ENCODE measurements at regions not wholly inside any gene's neighbourhood (a gene's known extent, or its start where the extent isn't known, plus 50 kb on each side); places are given as distances from the start of the nearest gene placed in this dataset.

DNA sequence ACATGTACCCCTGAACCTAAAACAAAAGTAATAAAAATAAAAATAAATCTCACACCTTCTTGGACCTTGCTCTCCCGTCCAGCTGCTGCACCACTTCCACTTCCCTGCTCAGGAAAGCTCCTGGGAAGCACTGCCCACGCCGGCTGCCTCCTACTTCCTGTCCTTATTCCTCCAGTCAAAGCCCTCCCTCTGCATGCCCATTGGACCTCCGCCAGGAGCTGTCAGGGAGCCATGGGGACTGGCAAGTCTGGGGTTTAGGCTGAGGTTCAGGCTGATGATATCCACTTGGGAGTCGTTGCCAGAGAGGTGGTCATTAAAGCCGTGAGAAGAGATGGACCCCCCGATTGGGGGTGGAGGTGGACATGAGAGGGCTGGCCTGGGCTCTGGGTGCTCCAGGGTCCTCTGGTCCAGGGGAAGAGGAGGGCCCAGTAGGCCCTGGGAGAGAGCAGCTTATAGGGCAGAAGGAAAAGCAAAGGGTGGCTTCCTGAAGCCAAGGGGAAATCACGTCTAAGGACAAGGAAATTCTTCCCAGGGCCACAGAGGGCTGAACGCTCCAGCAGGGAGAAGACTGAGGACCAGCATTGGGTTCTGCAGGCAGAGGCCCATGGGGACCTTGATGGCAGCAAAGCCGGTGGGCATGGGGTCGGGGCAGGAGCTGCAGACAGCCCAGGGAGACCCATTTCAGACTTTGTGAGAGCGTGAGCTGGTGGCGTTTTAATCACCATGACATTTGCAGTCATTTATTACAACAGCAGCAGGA is 78.7 kb downstream of the FZD10 start:
- Histone ChIP-seq H3K9ac (ENCODE audit: low read depth, low read length) (no peak overlapping the region), H3K9me3 (ENCODE audit: control insufficient read depth, insufficient read depth, low read length) (no peaks in the 10 kb centered on the region), H3K4me3 (ENCODE audit: low read depth, low read length) (no peak overlapping the region), H3K27me3 (ENCODE audit: control insufficient read depth, insufficient read depth, low read length) (peaks cover 6% of the 10 kb centered on the region), H3K4me1 (ENCODE audit: control insufficient read depth, insufficient read depth, low read length) (no peaks in the 10 kb centered on the region), H3K36me3 (ENCODE audit: control insufficient read depth, insufficient read depth, low read length) (no peaks in the 10 kb centered on the region)

GRCh38 chr12:130242506-130242905 is 80.2 kb downstream of the FZD10 start:
- Histone ChIP-seq H3K27me3 (ENCODE audit: control insufficient read depth, insufficient read depth, low read length) (peaks cover 3% of the 10 kb centered on the region), H3K36me3 (ENCODE audit: control insufficient read depth, insufficient read depth, low read length) (no peaks in the 10 kb centered on the region), H3K4me1 (ENCODE audit: control insufficient read depth, insufficient read depth, low read length) (no peaks in the 10 kb centered on the region), H3K9me3 (ENCODE audit: control insufficient read depth, insufficient read depth, low read length) (no peaks in the 10 kb centered on the region), H3K4me3 (ENCODE audit: low read depth, low read length) (no peak overlapping the region), H3K9ac (ENCODE audit: low read depth, low read length) (no peak overlapping the region)

DNA sequence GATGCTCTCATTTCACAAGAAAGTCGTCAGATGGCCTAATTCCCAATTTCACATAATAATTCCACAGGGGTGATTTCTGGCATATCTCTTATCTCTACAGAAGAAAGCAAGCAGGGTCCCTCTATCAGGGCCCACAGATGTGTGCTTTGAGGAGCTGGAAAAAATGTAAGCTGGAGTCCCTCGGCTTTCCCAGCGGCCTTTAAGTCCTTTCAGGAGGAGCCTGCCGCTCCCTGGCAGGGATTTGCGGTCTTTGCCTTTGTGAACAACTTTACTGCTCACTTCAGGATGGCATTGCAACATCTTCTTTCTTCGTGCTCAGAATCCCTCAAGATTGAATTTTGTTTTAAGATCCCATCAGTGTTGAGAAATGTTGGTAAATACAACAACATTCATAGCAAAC is 83.0 kb downstream of the FZD10 start:
- no peak overlapping the region for H3K4me3 ChIP-seq (ENCODE audit: low read depth, low read length)
- no peaks in the 10 kb centered on the region for H3K36me3 ChIP-seq (ENCODE audit: control insufficient read depth, insufficient read depth, low read length)
- no peaks in the 10 kb centered on the region for H3K27me3 ChIP-seq (ENCODE audit: control insufficient read depth, insufficient read depth, low read length)
- no peak overlapping the region for H3K9ac ChIP-seq (ENCODE audit: low read depth, low read length)
- no peaks in the 10 kb centered on the region for H3K4me1 ChIP-seq (ENCODE audit: control insufficient read depth, insufficient read depth, low read length)
- no peaks in the 10 kb centered on the region for H3K9me3 ChIP-seq (ENCODE audit: control insufficient read depth, insufficient read depth, low read length)

- no peaks in the 10 kb centered on the region for H3K36me3 ChIP-seq (ENCODE audit: control insufficient read depth, insufficient read depth, low read length)
- no peak overlapping the region for H3K9ac ChIP-seq (ENCODE audit: low read depth, low read length)
- no peaks in the 10 kb centered on the region for H3K9me3 ChIP-seq (ENCODE audit: control insufficient read depth, insufficient read depth, low read length)
- no peaks in the 10 kb centered on the region for H3K4me1 ChIP-seq (ENCODE audit: control insufficient read depth, insufficient read depth, low read length)
- H3K4me3 ChIP-seq (ENCODE audit: low read depth, low read length): no peak overlapping the region
- H3K27me3 ChIP-seq (ENCODE audit: control insufficient read depth, insufficient read depth, low read length): no peaks in the 10 kb centered on the region
Measured at GRCh38 chr12:130246560-130246959, 84.3 kb downstream of the FZD10 start.

DNA sequence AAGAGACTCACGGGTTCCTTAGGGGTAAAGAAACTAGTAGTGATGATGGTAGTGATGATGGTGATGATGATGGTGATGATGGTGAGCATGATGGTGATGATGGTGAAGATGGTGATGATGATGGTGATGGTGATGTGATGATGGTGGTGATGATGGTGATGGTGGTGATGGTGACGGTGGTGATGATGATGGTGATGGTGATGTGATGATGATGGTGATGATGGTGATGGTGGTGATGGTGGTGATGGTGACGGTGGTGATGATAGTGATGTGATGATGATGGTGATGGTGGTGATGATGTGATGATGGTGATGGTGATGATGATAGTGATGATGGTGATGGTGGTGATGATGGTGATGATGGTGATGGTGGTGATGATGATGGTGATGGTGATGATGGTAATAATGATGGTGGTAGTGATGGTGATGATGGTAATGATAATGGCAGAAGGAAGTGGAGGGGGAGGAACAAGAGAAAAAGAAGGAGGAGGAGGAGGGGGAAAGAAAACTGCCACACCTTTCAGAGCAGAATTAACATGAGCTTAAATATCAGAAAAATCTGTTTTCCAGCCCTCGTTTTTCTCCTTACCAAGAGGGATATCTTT is 85.5 kb downstream of the FZD10 start:
- Histone ChIP-seq H3K9ac (ENCODE audit: low read depth, low read length) (no peak overlapping the region), H3K9me3 (ENCODE audit: control insufficient read depth, insufficient read depth, low read length) (no peaks in the 10 kb centered on the region), H3K4me3 (ENCODE audit: low read depth, low read length) (no peak overlapping the region), H3K36me3 (ENCODE audit: control insufficient read depth, insufficient read depth, low read length) (no peaks in the 10 kb centered on the region), H3K27me3 (ENCODE audit: control insufficient read depth, insufficient read depth, low read length) (no peaks in the 10 kb centered on the region), H3K4me1 (ENCODE audit: control insufficient read depth, insufficient read depth, low read length) (no peaks in the 10 kb centered on the region)

DNA sequence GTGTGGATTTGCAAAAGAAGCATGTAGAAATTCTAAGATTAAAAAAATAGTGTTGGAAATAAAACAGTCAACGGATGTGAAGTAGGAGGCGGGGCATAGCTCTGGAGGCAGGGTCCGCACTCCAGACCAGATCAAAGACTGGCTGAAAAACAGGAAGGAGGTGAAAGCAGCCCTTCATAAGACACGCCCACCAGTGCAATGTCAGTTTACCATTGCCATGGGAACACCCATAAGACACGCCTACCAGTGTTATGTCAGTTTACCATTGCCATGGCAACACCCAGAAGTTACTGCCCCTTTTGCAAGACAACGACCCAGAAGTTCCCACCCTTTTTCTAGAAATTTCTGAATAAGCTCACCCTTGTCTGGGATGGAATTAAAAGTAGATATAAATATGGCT is 87.1 kb downstream of the FZD10 start:
- no peak overlapping the region for H3K9ac ChIP-seq (ENCODE audit: low read depth, low read length)

GRCh38 chr12:130251236-130251780 is 86.4 kb upstream of the PIWIL1 start:
- no peaks in the 10 kb centered on the region for H3K9me3 ChIP-seq (ENCODE audit: control insufficient read depth, insufficient read depth, low read length)
- no peak overlapping the region for H3K9ac ChIP-seq (ENCODE audit: low read depth, low read length)
- no peaks in the 10 kb centered on the region for H3K27me3 ChIP-seq (ENCODE audit: control insufficient read depth, insufficient read depth, low read length)
- no peaks in the 10 kb centered on the region for H3K4me1 ChIP-seq (ENCODE audit: control insufficient read depth, insufficient read depth, low read length)
- no peak overlapping the region for H3K4me3 ChIP-seq (ENCODE audit: low read depth, low read length)
- H3K36me3 ChIP-seq (ENCODE audit: control insufficient read depth, insufficient read depth, low read length): no peaks in the 10 kb centered on the region

More for the DNA sequence above, 87.1 kb downstream of the FZD10 start:
- H3K27me3 ChIP-seq (ENCODE audit: control insufficient read depth, insufficient read depth, low read length): no peaks in the 10 kb centered on the region
- no peaks in the 10 kb centered on the region for H3K9me3 ChIP-seq (ENCODE audit: control insufficient read depth, insufficient read depth, low read length)
- H3K36me3 ChIP-seq (ENCODE audit: control insufficient read depth, insufficient read depth, low read length): no peaks in the 10 kb centered on the region
- no peaks in the 10 kb centered on the region for H3K4me1 ChIP-seq (ENCODE audit: control insufficient read depth, insufficient read depth, low read length)
- H3K4me3 ChIP-seq (ENCODE audit: low read depth, low read length): no peak overlapping the region

GRCh38 chr12:130253866-130254265 is 83.8 kb upstream of the PIWIL1 start:
- Histone ChIP-seq H3K4me3 (ENCODE audit: low read depth, low read length) (no peak overlapping the region), H3K9me3 (ENCODE audit: control insufficient read depth, insufficient read depth, low read length) (no peaks in the 10 kb centered on the region), H3K4me1 (ENCODE audit: control insufficient read depth, insufficient read depth, low read length) (no peaks in the 10 kb centered on the region), H3K9ac (ENCODE audit: low read depth, low read length) (no peak overlapping the region), H3K36me3 (ENCODE audit: control insufficient read depth, insufficient read depth, low read length) (no peaks in the 10 kb centered on the region), H3K27me3 (ENCODE audit: control insufficient read depth, insufficient read depth, low read length) (no peaks in the 10 kb centered on the region)

DNA sequence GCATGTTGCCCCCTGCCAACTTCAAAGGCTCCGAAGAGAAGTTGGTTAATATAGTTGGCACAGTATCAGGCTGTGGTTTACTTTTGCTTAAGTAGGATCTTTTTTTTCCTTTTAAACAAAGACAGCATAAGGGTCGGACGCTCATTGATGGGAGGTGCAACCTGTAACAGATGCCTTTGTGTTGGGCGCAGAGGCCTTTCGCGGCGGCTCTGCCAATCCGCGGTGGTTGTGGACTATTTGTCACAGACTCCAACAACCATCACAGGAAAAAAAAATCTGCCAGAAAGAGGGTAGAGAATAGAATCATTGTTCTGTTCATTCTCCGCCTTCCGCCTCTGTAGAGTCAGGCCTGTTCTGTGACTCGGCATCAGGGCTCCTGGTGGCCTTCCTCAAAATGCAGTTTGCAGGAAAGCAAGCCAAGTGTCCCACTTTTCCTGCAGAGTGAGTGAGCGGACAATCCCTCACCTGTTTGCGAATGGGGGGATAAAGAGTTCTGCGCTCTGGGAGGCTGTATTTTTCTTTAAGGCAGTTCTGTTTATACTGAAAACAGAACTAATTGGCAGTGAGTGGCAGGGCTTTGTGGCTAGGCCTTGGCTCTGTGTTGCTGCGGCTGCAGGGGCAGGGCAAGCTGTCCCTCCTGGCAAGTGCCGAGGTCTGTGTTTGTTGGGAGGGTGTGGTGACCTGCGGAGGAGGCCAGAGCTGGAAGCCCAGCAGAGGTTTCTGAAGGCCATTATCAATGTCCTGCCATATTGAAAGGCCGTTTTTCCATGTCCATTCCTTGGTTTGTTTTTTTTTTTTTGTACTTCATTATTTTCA is 83.0 kb upstream of the PIWIL1 start:
- no peak overlapping the region for H3K4me3 ChIP-seq (ENCODE audit: low read depth, low read length)
- H3K4me1 ChIP-seq (ENCODE audit: control insufficient read depth, insufficient read depth, low read length): no peaks in the 10 kb centered on the region
- H3K36me3 ChIP-seq (ENCODE audit: control insufficient read depth, insufficient read depth, low read length): no peaks in the 10 kb centered on the region
- H3K9ac ChIP-seq (ENCODE audit: low read depth, low read length): no peak overlapping the region
- H3K9me3 ChIP-seq (ENCODE audit: control insufficient read depth, insufficient read depth, low read length): no peaks in the 10 kb centered on the region
- peaks cover 3% of the 10 kb centered on the region for H3K27me3 ChIP-seq (ENCODE audit: control insufficient read depth, insufficient read depth, low read length)

DNA sequence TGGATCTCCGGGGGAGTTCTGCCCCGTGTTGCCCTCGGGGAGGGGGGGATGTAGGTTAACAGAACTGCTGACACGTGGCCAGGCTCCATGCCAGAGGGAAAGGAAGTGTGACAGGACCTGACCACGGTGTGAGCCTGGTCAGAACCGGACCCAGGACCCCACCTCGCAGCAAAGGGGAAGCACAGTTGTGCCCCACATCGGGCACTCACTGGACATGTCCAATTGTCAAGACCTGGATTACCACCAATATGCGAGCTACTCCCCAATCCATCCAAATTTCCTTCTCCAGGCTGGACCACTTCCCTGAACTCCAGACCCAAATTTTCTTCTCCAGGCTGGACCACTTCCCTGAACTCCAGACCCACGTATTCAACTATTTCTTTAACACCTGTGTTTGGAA is 78.8 kb upstream of the PIWIL1 start:
- Histone ChIP-seq H3K27me3 (ENCODE audit: control insufficient read depth, insufficient read depth, low read length) (peaks cover 19% of the 10 kb centered on the region), H3K4me3 (ENCODE audit: low read depth, low read length) (no peak overlapping the region), H3K9ac (ENCODE audit: low read depth, low read length) (no peak overlapping the region), H3K36me3 (ENCODE audit: control insufficient read depth, insufficient read depth, low read length) (no peaks in the 10 kb centered on the region), H3K4me1 (ENCODE audit: control insufficient read depth, insufficient read depth, low read length) (peaks cover 4% of the 10 kb centered on the region), H3K9me3 (ENCODE audit: control insufficient read depth, insufficient read depth, low read length) (no peaks in the 10 kb centered on the region)

DNA sequence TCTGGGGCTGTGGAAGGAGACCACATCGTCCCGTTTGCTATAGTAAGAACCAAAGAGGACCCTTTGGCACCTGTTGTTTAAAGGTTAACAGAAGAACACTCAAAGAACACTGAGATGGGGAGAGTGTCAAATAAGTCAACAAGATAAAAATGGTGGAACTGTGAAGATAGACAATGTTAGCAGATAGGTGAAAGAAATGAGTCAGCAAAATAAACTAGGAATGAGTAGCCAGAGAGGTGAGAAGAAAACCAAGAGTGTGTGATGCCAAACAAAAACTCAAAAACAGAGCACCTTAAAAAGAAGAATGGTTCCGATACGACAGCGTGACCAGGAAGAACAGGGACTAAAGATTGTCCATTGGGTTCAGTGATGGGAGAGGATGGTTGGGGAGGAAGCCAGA is 74.7 kb upstream of the PIWIL1 start:
- Histone ChIP-seq H3K27me3 (ENCODE audit: control insufficient read depth, insufficient read depth, low read length) (peaks cover 24% of the 10 kb centered on the region), H3K4me3 (ENCODE audit: low read depth, low read length) (no peak overlapping the region), H3K9ac (ENCODE audit: low read depth, low read length) (no peak overlapping the region), H3K4me1 (ENCODE audit: control insufficient read depth, insufficient read depth, low read length) (peaks cover 4% of the 10 kb centered on the region), H3K36me3 (ENCODE audit: control insufficient read depth, insufficient read depth, low read length) (no peaks in the 10 kb centered on the region), H3K9me3 (ENCODE audit: control insufficient read depth, insufficient read depth, low read length) (no peaks in the 10 kb centered on the region)
